Fibroblast of mammary gland (primary cell): ENCODE measurements at regions not wholly inside any gene's neighbourhood (a gene's known extent, or its start where the extent isn't known, plus 50 kb on each side); places are given as distances from the start of the nearest gene placed in this dataset.
"Not testable (repeated sequence)": the region's sequence is repeated elsewhere in the genome, so short reads cannot be mapped to it uniquely, and the experiment has no call there.

Experiments
- DNase-seq: peaks from one replicate; pipeline ENCODE4 v3.0.0-alpha.2; 2010; ENCODE audit warnings: low read depth
- H3K4me3 ChIP-seq: 2 replicates; pipeline ENCODE4 v1.5.1; 2011; ENCODE audit warnings: low read depth, mild to moderate bottlenecking, low read length, moderate library complexity; ENCODE audit not compliant: control insufficient read depth
- CTCF ChIP-seq: conservative IDR thresholded peaks from 2 replicates; pipeline ENCODE4 v1.5.1; 2011; ENCODE audit warnings: low read depth, low read length, inconsistent platforms; ENCODE audit not compliant: control insufficient read depth, insufficient read depth

GRCh38 chr7:24427048-24427447 is 143.1 kb downstream of the NPY start:
- no peak overlapping the region for H3K4me3 ChIP-seq
- TF ChIP-seq CTCF, result no peak
- DNase-seq, result no peak

- no peak for TF ChIP-seq CTCF
- no peak for DNase-seq
- H3K4me3 ChIP-seq, result no peak overlapping the region
These were observed 144.6 kb upstream of the PALS2 start for GRCh38 chr7:24428676-24429075.

DNA sequence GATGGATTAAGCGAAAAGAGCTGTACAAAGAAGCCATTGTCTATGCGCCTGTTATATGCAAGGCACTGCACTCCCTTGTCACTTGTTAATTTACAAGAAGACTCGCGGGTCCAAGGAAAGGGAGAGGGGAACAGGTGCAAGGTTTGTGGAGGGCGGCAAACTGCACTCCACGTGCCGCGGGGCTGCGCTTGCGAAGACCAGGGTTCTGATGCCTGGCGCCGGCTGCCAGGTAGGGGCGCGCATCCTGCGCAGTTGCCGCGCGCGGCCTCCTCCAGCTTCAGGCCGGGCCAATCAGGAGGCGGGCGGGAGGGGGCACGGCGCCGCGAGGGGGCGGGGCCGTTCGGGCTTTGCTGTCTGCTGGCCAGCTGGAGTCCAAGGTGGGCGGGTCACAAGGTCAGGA is 140.6 kb upstream of the PALS2 start:
- TF ChIP-seq CTCF, result no peak
- H3K4me3 ChIP-seq, result no peak overlapping the region
- no peak for DNase-seq

DNA sequence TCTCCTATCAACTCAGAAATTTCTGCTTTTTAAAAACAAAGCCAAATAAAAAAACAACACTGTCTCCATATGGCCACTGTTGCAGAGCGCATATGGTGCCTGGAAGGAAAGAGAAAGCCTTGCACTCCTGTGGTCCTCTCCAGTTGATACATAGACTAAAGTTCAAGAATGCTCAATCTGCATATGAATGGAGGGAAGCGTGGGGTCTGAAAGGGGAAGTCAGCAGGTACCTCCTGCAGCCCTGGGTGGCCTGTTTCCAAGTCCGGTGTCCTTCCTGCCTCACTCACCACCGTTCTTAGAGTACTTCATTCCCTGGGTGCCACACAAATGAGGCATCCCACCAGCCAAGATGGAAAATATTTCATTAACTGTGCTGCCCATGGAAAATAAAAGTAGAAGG is 138.3 kb upstream of the PALS2 start:
- DNase-seq, result no peak
- H3K4me3 ChIP-seq, result no peak overlapping the region
- no peak for TF ChIP-seq CTCF

- no peak for TF ChIP-seq CTCF
- DNase-seq, result no peak
- no peak overlapping the region for H3K4me3 ChIP-seq
These were observed 136.9 kb upstream of the PALS2 start for GRCh38 chr7:24436131-24436920.

DNA sequence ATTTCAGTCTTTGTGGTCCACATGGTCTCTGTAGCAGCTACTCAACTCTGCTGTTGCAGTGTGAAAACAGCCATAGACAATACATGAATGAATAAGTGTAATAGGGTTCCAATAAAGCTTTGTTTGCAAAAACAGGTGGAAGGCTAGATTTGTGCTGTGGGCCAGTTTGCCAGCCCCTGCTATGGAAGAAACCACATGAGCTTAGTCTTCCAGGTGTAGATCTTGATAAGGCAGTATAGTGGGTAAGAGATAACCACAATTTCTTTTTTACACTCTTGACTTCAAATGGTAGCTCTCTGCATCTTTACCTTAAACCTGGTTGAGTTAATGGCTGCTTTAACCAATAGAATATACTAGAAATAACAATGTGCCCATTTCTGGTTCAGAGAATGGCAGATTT is 135.0 kb upstream of the PALS2 start:
- no peak overlapping the region for H3K4me3 ChIP-seq
- no peak for TF ChIP-seq CTCF
- no peak for DNase-seq

DNA sequence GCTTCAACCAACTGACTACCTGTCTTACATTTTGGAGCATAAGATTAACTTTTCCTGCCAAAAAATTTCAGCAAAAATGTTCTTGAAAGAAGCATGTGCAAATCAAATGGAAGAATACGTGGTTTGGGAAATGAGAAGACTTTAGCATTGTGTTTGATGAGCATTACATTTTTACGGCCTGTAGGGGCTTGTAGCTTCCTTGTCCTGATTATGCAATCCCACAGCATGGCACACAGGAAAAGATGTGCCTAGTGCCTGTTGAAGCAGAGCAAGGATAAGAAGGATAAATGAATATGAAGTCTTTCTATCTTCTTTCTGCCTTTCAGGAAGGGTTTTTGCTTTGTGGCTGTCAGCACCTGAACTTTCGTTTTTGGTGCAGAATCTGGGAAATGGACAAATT is 134.1 kb upstream of the PALS2 start:
- not testable (repeated sequence) for H3K4me3 ChIP-seq, DNase-seq
